ENCODE measurements at regions not wholly inside any gene's neighbourhood (a gene's known extent, or its start where the extent isn't known, plus 50 kb on each side); places are given as distances from the start of the nearest gene placed in this dataset.

DNA sequence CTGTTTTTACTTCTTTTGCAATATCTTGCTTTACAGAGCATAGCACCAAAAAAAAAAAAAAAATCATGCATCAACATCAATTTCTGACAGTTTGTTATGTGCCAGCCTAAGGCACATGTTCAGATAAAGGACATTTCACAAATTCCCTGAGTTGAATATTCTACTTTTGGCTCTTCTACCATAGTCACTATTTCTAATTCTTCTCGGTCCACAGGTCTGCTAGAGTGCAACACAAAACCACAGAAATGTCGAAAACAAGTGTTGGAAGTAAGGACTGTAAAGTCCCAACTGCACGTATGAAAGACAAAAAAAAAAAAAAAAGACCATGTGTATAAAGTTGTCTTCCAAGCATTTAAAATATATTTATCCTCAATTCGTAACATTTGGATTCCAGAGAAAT, 494.2 kb upstream of the INTU start:
- no peaks in the 10 kb centered on the region for H3K27me3 Mint-ChIP-seq
- intact Hi-C loops (cut with micrococcal nuclease), result no loop called here
- no peaks in the 10 kb centered on the region for H3K9me3 Mint-ChIP-seq
- no peak overlapping the region for H3K27ac Mint-ChIP-seq
- H3K4me3 Mint-ChIP-seq, result no peak overlapping the region
- no peaks in the 10 kb centered on the region for H3K36me3 Mint-ChIP-seq (ENCODE audit: low read depth)
- H3K4me1 Mint-ChIP-seq (ENCODE audit: low read depth), result no peaks in the 10 kb centered on the region

DNA sequence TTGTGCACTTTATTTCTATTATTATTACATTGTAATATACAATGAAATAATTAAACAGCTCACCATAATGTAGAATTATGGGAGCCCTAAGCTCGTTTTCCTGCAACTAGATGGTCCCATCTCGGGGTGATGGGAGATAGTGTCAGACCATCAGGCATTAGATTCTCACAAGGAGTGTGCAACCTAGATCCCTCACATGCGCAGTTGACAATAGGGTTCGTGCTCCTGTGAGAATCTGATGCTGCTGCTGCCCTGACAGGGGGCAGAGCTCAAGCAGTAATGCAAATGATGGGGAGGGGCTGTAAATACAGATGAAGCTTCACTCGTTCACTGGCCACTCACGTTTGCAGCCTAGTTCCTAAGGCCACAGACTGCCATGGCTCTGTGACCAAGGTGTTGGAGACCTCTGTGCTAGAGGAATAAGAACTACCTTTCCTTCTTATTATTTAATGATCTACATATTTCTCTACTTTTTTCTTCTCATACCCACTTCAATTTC, 492.9 kb upstream of the INTU start:
- no peak overlapping the region for H3K27ac Mint-ChIP-seq
- no peak overlapping the region for H3K4me3 Mint-ChIP-seq
- H3K9me3 Mint-ChIP-seq, result no peaks in the 10 kb centered on the region
- no peaks in the 10 kb centered on the region for H3K36me3 Mint-ChIP-seq (ENCODE audit: low read depth)
- no peaks in the 10 kb centered on the region for H3K4me1 Mint-ChIP-seq (ENCODE audit: low read depth)
- intact Hi-C loops (cut with micrococcal nuclease), result no loop called here
- H3K27me3 Mint-ChIP-seq, result no peaks in the 10 kb centered on the region

DNA sequence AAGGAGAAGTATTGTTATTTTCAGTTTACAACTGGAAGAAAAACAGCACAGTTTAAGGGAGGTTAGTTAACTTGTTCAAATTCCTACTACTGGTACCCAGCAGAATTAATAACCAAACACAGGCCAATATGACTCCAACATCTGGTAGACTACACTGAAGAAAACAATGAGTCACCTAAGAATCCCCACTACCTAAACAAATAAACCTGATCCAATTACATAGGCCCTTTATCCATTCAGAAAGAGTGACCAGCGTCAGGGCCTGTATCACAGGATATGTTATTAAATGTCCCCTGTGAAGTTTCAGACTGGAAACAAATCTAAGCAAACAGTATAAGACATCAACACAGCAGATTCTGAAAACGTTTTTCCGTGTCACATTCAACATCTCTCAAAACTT, 492.5 kb upstream of the INTU start:
- Mint-ChIP-seq H3K27ac (no peak overlapping the region), H3K27me3 (no peaks in the 10 kb centered on the region), H3K4me1 (ENCODE audit: low read depth) (no peaks in the 10 kb centered on the region), H3K36me3 (ENCODE audit: low read depth) (no peaks in the 10 kb centered on the region), H3K4me3 (no peak overlapping the region), H3K9me3 (no peaks in the 10 kb centered on the region)
- intact Hi-C loops (cut with micrococcal nuclease), result no loop called here

DNA sequence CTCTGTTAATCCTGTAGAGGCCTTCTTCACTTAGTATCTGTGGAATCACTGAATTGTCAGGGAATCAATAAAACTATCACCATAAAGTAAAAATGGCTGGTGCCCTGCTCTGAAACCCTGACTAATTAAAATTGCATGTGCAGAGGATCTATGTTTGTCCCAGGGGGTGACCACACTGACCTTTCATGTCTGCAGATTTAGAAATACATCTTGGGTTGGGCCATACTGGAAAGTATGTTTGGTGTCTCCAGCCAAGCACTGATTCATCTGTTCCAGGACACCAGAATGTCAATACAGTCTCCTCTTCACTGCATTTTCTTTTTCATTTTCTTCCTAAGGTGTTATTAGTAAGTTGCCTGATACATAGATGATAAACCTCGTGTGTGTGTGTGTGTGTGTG, 490.9 kb upstream of the INTU start:
- Mint-ChIP-seq H3K27me3 (no peaks in the 10 kb centered on the region), H3K27ac (no peak overlapping the region), H3K36me3 (ENCODE audit: low read depth) (no peaks in the 10 kb centered on the region), H3K4me3 (no peak overlapping the region), H3K4me1 (ENCODE audit: low read depth) (no peaks in the 10 kb centered on the region), H3K9me3 (no peaks in the 10 kb centered on the region)
- intact Hi-C loops (cut with micrococcal nuclease), result no loop called here

DNA sequence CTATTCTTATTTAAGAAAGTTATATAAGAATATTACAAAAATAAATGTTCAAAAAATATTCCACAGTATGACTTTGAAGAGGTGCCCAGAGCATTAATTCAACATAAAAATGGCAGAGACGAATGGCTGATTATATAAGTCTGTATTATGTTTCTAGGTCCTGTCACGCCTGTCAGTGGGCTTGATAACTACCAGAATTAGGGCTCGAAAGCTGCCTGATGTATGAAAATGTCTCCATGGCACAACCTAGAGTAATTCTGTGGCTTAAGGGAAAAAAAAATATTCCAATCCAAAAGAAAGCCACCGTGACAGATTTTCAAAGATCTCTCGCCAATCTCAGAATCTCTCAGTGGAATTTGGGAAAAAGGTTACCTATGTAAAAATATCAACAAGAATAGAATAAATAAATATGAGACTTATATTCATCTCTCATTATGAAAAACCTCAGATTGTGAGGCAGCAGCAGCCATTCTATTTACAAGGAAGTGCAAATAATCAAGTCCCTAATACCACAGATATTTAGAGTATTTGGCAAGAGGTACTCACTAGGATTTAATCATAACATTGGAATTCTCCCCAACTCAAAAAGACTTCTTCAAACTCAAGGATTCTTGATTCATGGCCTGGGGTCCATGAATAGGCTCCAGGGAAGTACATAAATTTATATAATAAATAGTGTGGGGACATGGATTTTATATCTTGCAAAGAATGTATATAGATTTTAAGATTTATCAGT, 489.1 kb upstream of the INTU start:
- no peaks in the 10 kb centered on the region for H3K27me3 Mint-ChIP-seq
- no peaks in the 10 kb centered on the region for H3K36me3 Mint-ChIP-seq (ENCODE audit: low read depth)
- no peak overlapping the region for H3K27ac Mint-ChIP-seq
- H3K4me1 Mint-ChIP-seq (ENCODE audit: low read depth), result no peaks in the 10 kb centered on the region
- intact Hi-C loops (cut with micrococcal nuclease), result no loop called here
- H3K4me3 Mint-ChIP-seq, result no peak overlapping the region
- peaks cover 7% of the 10 kb centered on the region for H3K9me3 Mint-ChIP-seq

DNA sequence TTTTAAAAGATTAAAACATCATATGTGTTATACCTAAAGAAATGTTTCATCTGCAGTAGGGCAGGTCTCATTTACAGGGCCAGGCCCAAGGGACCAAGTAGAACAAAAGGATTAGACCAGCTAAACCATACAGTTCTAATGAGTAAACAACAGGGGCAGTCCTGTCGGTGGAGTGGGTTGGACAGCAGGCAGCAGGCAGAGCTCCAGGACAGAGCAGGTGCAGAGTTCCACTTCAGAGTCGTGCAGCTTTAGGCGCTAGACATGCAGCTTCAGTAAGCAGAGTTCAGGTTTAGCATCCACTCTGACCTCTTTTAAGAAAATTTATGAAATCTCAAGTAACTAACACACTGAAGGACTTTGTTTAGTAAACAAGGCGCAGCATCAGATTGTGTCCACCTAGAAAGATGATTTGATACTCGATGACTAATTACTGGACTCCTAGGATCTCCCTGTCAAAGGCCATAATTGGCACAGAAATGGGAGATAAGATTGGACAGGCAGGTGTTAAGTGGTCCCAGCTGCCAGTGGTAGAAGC, 487.7 kb upstream of the INTU start:
- no peak overlapping the region for H3K4me3 Mint-ChIP-seq
- no peaks in the 10 kb centered on the region for H3K36me3 Mint-ChIP-seq (ENCODE audit: low read depth)
- intact Hi-C loops (cut with micrococcal nuclease), result no loop called here
- H3K4me1 Mint-ChIP-seq (ENCODE audit: low read depth), result no peaks in the 10 kb centered on the region
- peaks cover 15% of the 10 kb centered on the region for H3K9me3 Mint-ChIP-seq
- no peak overlapping the region for H3K27ac Mint-ChIP-seq
- no peaks in the 10 kb centered on the region for H3K27me3 Mint-ChIP-seq

DNA sequence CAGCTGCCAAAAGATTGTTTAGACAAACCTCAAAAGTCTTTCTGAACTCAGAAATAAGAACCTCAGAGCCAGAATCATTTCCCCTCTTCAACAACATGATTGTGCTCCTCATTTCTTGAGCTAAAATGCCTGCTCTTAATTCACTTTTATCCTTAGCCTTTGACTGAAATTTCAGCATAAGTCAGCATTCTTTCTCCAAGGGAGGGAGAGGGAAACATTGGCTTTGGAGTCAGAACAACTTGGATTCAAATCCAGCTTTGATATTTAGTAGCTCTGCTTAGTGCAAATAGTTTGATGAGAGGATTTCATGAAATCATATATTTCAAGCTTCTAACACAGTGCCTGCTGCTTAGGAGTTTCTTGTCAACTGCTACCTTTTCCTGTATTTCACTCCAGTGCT, 484.6 kb upstream of the INTU start:
- Mint-ChIP-seq H3K4me1 (ENCODE audit: low read depth) (no peaks in the 10 kb centered on the region), H3K36me3 (ENCODE audit: low read depth) (no peaks in the 10 kb centered on the region), H3K9me3 (peaks cover 15% of the 10 kb centered on the region), H3K4me3 (no peak overlapping the region), H3K27ac (no peak overlapping the region), H3K27me3 (no peaks in the 10 kb centered on the region)
- intact Hi-C loops (cut with micrococcal nuclease), result no loop called here

DNA sequence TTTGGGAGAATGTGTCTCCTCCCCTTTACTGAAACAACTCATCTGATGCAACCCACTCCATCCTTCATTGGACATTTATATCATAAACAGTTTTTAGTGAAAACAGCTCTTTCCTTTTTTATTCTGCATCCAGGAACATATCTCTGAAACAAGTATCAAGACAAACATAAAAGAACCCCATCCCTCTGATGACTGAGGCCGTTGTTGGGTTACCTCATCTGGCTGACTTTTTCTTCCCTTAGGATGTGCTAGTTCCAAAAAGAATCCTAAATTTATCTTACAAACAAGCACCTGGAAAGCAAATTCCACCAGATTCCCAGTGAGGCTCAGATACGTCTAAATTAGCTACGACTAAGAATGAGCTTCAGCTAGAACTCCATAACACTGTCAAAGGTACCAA, 483.7 kb upstream of the INTU start:
- Mint-ChIP-seq H3K4me1 (ENCODE audit: low read depth) (no peaks in the 10 kb centered on the region), H3K9me3 (peaks cover 15% of the 10 kb centered on the region), H3K27me3 (no peaks in the 10 kb centered on the region), H3K4me3 (no peak overlapping the region), H3K27ac (no peak overlapping the region), H3K36me3 (ENCODE audit: low read depth) (no peaks in the 10 kb centered on the region)
- intact Hi-C loops (cut with micrococcal nuclease), result no loop called here

DNA sequence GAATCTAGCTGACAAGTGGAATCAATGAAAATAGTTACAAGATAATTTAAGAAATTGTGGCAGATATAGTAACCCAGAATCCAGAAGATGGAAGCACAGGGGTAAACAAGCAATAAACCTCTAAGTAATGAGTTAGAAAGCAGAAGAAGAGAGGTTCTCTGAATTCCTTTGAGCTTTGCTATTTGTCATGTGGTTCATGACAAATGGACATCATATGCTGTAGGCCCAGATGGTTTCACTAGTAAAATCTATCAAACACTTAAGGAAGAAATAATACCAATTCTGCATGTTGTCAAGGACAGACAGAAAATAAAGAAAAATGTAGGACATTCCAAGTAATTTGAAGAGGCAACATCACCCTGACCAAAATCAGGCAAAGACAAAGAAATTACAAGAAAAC, 480.8 kb upstream of the INTU start:
- Mint-ChIP-seq H3K9me3 (peaks cover 15% of the 10 kb centered on the region), H3K4me1 (ENCODE audit: low read depth) (no peaks in the 10 kb centered on the region), H3K36me3 (ENCODE audit: low read depth) (no peaks in the 10 kb centered on the region), H3K27me3 (no peaks in the 10 kb centered on the region), H3K4me3 (no peak overlapping the region), H3K27ac (no peak overlapping the region)
- intact Hi-C loops (cut with micrococcal nuclease), result no loop called here

DNA sequence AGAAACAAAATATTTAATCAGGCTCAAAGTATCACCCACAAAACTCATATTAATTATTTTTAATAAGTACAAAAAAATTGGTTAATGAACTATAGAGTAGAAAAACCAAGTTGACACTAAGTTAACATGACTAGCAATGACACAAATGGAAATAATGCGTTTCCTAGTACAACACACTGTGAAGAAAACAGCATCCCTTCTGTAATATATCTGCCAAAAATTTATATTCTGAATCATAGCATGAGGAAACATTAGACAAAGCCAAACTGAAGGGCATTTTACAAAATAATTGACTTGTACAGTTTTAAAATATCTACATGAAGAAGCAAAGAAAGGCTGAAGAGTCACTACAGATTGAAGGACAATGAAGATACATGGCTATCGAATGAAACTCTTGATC, 477.6 kb upstream of the INTU start:
- H3K4me3 Mint-ChIP-seq, result no peak overlapping the region
- no peak overlapping the region for H3K27ac Mint-ChIP-seq

DNA sequence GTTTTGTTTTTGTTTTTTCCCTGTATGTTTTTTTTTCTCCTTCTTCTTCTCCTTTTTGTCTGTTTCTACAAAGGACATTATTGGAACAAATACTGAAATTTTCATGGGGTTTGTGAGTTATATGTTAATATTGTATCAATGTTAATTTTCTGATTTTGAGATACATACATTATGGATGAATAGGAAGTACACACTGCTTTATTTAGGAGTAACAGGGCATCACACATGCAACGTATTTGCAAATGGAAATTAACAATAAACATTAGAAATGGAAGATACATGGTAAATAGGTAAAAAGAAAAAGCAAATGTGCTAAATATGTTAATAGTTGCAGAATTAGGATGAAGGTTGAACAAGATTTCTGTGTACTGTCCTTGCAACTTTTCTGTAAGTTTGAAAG, 477.2 kb upstream of the INTU start:
- Mint-ChIP-seq H3K27ac (no peak overlapping the region), H3K9me3 (no peaks in the 10 kb centered on the region), H3K4me3 (no peak overlapping the region), H3K27me3 (no peaks in the 10 kb centered on the region), H3K36me3 (ENCODE audit: low read depth) (no peaks in the 10 kb centered on the region), H3K4me1 (ENCODE audit: low read depth) (no peaks in the 10 kb centered on the region)
- intact Hi-C loops (cut with micrococcal nuclease), result no loop called here

More for the DNA sequence above, 477.6 kb upstream of the INTU start:
- H3K9me3 Mint-ChIP-seq, result no peaks in the 10 kb centered on the region
- intact Hi-C loops (cut with micrococcal nuclease), result no loop called here
- no peaks in the 10 kb centered on the region for H3K36me3 Mint-ChIP-seq (ENCODE audit: low read depth)
- no peaks in the 10 kb centered on the region for H3K4me1 Mint-ChIP-seq (ENCODE audit: low read depth)
- H3K27me3 Mint-ChIP-seq, result no peaks in the 10 kb centered on the region

DNA sequence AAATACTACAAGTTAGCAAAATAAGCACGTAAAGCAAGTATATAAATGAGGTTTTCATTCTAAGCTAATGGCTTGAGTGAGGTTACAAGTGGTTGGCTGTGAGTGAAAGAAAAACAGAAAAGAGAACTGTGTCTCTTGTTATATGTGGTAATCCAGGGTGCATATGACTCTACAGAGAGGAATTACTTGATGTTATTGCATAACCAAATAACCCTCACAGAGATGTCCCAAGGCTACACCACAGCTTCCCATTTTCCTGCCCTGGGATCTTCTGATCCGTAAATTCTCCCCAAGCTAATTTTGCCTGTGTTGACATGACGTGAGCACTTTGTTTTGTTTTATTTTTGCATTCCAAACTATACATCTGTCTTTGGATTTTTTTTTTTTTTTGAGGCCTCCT, 470.0 kb upstream of the INTU start:
- Mint-ChIP-seq H3K4me1 (ENCODE audit: low read depth) (peaks cover 5% of the 10 kb centered on the region), H3K27me3 (no peaks in the 10 kb centered on the region), H3K27ac (no peak overlapping the region), H3K4me3 (no peak overlapping the region), H3K36me3 (ENCODE audit: low read depth) (no peaks in the 10 kb centered on the region), H3K9me3 (no peaks in the 10 kb centered on the region)
- intact Hi-C loops (cut with micrococcal nuclease), result no loop called here

DNA sequence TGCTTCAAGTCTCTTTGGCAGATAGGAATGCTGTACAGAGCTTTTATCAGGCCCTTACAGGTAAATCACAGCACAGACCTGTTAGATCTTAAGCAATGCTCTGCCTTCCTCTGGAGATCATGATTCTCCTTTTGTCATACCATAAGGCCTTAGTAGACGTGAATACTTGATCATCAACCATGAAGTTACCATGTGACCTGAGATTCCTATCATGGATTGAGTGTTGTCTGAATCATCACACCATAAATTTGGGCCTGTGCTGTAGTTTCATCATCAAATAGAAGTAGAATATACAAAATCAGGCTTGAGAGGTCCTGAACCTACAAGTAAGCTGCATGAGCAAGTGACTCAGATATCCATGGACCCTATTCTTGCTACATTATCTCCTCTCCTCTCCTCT, 466.8 kb upstream of the INTU start:
- H3K4me3 Mint-ChIP-seq, result no peak overlapping the region

DNA sequence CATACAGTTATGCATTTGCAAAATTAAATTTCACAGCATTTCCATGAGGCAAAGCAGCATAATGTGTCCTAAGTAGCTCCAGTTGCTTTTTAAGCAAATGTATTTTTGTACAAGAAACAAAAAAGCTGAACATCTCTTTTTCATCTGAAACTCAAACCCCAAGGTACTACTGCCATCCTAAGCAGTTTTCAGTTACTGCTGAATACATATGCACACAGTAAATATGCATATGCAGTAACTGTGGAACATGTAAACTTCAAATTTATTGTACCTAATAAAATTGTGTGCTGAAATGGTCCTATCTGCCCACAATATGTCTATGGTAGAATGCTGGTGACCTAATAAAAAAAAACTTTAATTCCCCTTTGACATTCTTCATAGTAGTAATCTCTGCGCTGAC, 458.6 kb upstream of the INTU start:
- Mint-ChIP-seq H3K36me3 (ENCODE audit: low read depth) (no peaks in the 10 kb centered on the region), H3K9me3 (peaks cover 15% of the 10 kb centered on the region), H3K4me1 (ENCODE audit: low read depth) (no peaks in the 10 kb centered on the region), H3K27ac (no peak overlapping the region), H3K4me3 (no peak overlapping the region), H3K27me3 (no peaks in the 10 kb centered on the region)
- intact Hi-C loops (cut with micrococcal nuclease), result no loop called here

More for the DNA sequence above, 466.8 kb upstream of the INTU start:
- Mint-ChIP-seq H3K27me3 (no peaks in the 10 kb centered on the region), H3K36me3 (ENCODE audit: low read depth) (no peaks in the 10 kb centered on the region), H3K9me3 (peaks cover 18% of the 10 kb centered on the region), H3K27ac (no peak overlapping the region), H3K4me1 (ENCODE audit: low read depth) (peaks cover 5% of the 10 kb centered on the region)
- intact Hi-C loops (cut with micrococcal nuclease), result no loop called here

DNA sequence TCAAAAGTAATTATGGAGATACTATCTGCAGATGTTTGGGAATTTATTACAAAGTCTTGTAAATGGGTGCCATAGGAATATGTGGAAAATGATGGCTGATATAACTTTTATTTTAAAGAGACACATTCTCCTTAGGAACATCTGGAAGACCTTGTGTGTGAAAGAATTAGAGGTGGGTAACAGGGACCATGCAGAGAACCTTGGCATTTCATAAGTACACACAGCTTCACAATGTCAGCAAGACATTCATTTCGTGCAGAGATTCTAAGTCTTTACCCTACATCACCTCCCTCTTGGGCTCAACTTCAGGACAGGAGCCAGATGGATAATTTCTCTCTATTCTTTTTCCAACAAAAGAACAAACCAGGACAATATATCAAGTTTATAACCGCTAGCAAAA, 458.1 kb upstream of the INTU start:
- intact Hi-C loops (cut with micrococcal nuclease), result no loop called here
- Mint-ChIP-seq H3K4me3 (no peak overlapping the region), H3K27me3 (no peaks in the 10 kb centered on the region), H3K27ac (no peak overlapping the region), H3K9me3 (peaks cover 11% of the 10 kb centered on the region), H3K36me3 (ENCODE audit: low read depth) (no peaks in the 10 kb centered on the region), H3K4me1 (ENCODE audit: low read depth) (no peaks in the 10 kb centered on the region)

Measured in dendritic cell treated with granulocyte-macrophage colony-stimulating factor and Interleukin-4, amounts not matched to agents 40 ng/mL and 50 ng/mL, for 4 days (primary cell).